Brain pericyte (primary cell): ENCODE measurements at regions not wholly inside any gene's neighbourhood (a gene's known extent, or its start where the extent isn't known, plus 50 kb on each side); places are given as distances from the start of the nearest gene placed in this dataset.

Source experiments
- DNase-seq: peaks from one replicate; pipeline ENCODE4 v3.0.0-alpha.2; 2012; ENCODE audit warnings: low read depth, low spot score

GRCh38 chr9:86531273-86531970 lies 177.2 kb upstream of the TUT7 start:
- no peak for DNase-seq

- no peak for DNase-seq
These were observed 175.5 kb upstream of the TUT7 start for GRCh38 chr9:86529496-86530275.

- DNase-seq = no peak
These were observed 171.8 kb upstream of the TUT7 start for GRCh38 chr9:86526021-86526420.

GRCh38 chr9:86525182-86525581 lies 171.0 kb upstream of the TUT7 start:
- no peak for DNase-seq

- DNase-seq = no peak
These were observed 167.8 kb upstream of the TUT7 start for GRCh38 chr9:86521977-86522376.

GRCh38 chr9:86521322-86521721 lies 167.1 kb upstream of the TUT7 start:
- no peak for DNase-seq

- DNase-seq = no peak
These were observed 164.9 kb upstream of the TUT7 start for GRCh38 chr9:86519066-86519615.

- DNase-seq = no peak
These were observed 163.3 kb upstream of the TUT7 start for GRCh38 chr9:86517475-86517874.

- DNase-seq = no peak
These were observed 162.4 kb upstream of the TUT7 start for GRCh38 chr9:86516564-86516963.

- no peak for DNase-seq
These were observed 161.0 kb upstream of the TUT7 start for GRCh38 chr9:86515221-86515620.

- no peak for DNase-seq
These were observed 159.2 kb upstream of the TUT7 start for GRCh38 chr9:86513429-86513828.

- no peak for DNase-seq
These were observed 158.7 kb upstream of the TUT7 start for GRCh38 chr9:86512929-86513328.

GRCh38 chr9:86511614-86512360 lies 157.6 kb upstream of the TUT7 start:
- DNase-seq = no peak

- DNase-seq = no peak
These were observed 154.1 kb upstream of the TUT7 start for GRCh38 chr9:86508208-86508903.

- no peak for DNase-seq
These were observed 153.0 kb upstream of the TUT7 start for GRCh38 chr9:86507212-86507630.

- DNase-seq = no peak
These were observed 149.7 kb upstream of the TUT7 start for GRCh38 chr9:86503942-86504341.

- no peak for DNase-seq
These were observed 149.1 kb upstream of the TUT7 start for GRCh38 chr9:86503314-86503713.

- DNase-seq = peak; percentile 86
These were observed 146.6 kb upstream of the TUT7 start for GRCh38 chr9:86500667-86501435.

GRCh38 chr9:86500031-86500430 lies 145.8 kb upstream of the TUT7 start:
- no peak for DNase-seq

- DNase-seq = no peak
These were observed 140.5 kb upstream of the TUT7 start for GRCh38 chr9:86494644-86495111.
